Fibroblast of villous mesenchyme (primary cell): ENCODE measurements at regions not wholly inside any gene's neighbourhood (a gene's known extent, or its start where the extent isn't known, plus 50 kb on each side); places are given as distances from the start of the nearest gene placed in this dataset.

Source experiments
- DNase-seq: peaks from one replicate; pipeline ENCODE4 v3.0.0-alpha.2; 2010; ENCODE audit warnings: low read depth
- H3K4me3 ChIP-seq: 2 replicates; pipeline ENCODE4 v1.5.1; 2011; ENCODE audit warnings: low read depth, mild to moderate bottlenecking, low read length
- TF ChIP-seq, protein P1 (sequence below): IDR thresholded peaks from 2 replicates; pipeline ENCODE4 v1.5.1; 2012; ENCODE audit warnings: low read depth, mild to moderate bottlenecking, low read length; ENCODE audit not compliant: insufficient read depth

DNA sequence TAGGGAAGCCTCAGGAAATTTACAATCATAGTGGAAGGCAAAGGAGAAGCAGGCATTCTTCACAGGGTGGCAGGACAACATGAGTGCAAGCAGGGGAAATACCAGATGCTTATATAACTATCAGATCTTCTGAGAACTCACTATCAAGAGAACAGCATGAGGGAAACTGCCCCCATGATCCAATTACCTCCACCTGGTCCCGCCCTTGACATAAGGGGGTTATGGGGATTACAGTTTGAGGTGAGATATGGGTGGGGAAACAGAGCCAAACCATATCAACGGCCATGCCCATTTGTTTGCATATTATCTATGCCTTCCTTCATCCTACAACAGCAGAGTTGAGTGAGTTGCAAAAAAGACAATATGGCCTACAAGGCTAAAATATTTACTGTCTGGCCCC, 140.2 kb upstream of the CCDC196 start:
- DNase-seq, result no peak
- H3K4me3 ChIP-seq, result no peak overlapping the region
- TF ChIP-seq, protein P1, sequence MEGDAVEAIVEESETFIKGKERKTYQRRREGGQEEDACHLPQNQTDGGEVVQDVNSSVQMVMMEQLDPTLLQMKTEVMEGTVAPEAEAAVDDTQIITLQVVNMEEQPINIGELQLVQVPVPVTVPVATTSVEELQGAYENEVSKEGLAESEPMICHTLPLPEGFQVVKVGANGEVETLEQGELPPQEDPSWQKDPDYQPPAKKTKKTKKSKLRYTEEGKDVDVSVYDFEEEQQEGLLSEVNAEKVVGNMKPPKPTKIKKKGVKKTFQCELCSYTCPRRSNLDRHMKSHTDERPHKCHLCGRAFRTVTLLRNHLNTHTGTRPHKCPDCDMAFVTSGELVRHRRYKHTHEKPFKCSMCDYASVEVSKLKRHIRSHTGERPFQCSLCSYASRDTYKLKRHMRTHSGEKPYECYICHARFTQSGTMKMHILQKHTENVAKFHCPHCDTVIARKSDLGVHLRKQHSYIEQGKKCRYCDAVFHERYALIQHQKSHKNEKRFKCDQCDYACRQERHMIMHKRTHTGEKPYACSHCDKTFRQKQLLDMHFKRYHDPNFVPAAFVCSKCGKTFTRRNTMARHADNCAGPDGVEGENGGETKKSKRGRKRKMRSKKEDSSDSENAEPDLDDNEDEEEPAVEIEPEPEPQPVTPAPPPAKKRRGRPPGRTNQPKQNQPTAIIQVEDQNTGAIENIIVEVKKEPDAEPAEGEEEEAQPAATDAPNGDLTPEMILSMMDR, result no peak

- TF ChIP-seq, protein P1, result no peak
- H3K4me3 ChIP-seq, result no peak overlapping the region
- no peak for DNase-seq
Observed at GRCh38 chr14:66351310-66351709, 134.9 kb upstream of the CCDC196 start.

DNA sequence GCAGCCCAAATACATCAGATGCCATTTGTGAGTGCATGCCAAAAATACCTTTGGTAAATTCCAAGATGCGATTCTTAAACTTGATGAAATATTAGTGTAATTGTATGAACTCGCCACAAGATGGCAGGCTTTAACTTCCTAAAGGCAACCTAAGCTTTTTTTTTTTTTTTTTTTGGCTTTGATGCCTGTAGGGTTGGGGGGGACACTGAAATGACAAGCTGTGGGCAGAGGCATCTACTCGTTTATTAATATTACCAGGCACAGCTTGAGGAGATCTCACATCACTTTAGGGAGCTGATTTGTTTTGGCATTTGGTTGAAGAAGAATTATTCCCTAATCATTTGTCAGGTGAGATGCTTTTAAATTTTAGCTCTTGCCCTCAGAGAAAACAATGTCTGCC, 126.7 kb upstream of the CCDC196 start:
- H3K4me3 ChIP-seq, result no peak overlapping the region
- TF ChIP-seq, protein P1, result peak; percentile 59
- peak; percentile 63 for DNase-seq

- DNase-seq, result no peak
- TF ChIP-seq, protein P1, result no peak
- H3K4me3 ChIP-seq, result no peak overlapping the region
Observed at GRCh38 chr14:66360366-66360926, 125.7 kb upstream of the CCDC196 start.

GRCh38 chr14:66361013-66361412, 125.2 kb upstream of the CCDC196 start:
- no peak for DNase-seq
- TF ChIP-seq, protein P1, result no peak
- no peak overlapping the region for H3K4me3 ChIP-seq

DNA sequence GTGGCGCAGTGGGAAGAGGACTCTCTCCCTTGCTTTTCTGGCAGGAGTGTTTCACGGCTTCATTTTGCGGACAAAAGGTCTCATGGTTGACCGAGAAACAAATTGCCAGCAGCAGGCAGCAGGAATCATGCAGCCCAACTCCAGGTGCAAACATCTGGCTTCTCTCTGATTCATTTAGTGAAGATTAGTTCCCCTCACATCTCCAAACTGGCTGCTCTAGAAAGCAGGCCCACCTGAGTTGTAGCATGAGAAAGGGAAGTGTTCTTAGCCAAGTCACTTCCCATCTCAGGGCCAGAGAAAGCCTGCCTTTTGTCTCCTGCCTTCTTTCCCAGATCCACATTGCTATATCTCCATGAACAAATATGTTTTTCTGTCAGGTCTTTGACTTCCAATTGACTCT, 120.8 kb upstream of the CCDC196 start:
- DNase-seq, result no peak
- TF ChIP-seq, protein P1, result no peak
- no peak overlapping the region for H3K4me3 ChIP-seq

DNA sequence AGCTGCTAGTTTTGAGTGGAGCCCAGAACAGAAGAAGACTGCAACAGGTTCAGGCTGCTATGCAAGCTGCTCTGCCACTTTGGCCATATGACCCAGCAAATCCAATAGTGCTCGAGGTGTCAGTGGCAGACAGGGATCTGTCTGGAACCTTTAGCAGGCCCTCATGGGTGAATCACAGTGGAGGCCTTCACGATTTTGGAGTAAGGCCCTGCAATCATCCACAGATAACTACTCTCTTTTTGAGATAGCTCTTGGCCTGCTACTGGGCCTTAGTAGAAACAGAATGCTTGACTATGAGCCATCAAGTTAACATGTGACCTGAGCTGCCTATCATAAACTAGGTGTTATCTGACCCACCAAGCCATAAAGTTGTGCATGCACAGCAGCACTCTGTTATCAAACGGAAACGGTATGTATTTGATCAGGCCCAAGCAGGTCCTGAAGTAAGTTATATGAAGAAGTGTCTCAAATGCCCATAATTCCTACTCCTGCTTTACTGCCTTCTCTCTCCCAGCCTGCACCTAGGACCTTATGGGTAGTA, 116.9 kb upstream of the CCDC196 start:
- TF ChIP-seq, protein P1, result no peak
- H3K4me3 ChIP-seq, result no peak overlapping the region
- DNase-seq, result no peak
